K562 (cell line): ENCODE measurements at regions not wholly inside any gene's neighbourhood (a gene's known extent, or its start where the extent isn't known, plus 50 kb on each side); places are given as distances from the start of the nearest gene placed in this dataset.

Experiments used
- ARNT ChIP-seq, 2 experiments: fragments of 450-650 bp; IDR thresholded peaks; 2 replicates each; pipeline ENCODE4 v1.6.1; 2016; ENCODE audit warnings: mild to moderate bottlenecking in 1 of 2
- GABPA ChIP-seq: fragments of 200-800 bp; sonication (Bioruptor generic); conservative IDR thresholded peaks from 2 replicates; pipeline ENCODE4 v1.6.1; 2016; ENCODE audit warnings: low read depth, missing genetic modification characterization, missing compliant biosample characterization
- HIVEP1 ChIP-seq: fragments of 250-450 bp; sonication (Bioruptor Pico); IDR thresholded peaks from 2 replicates; pipeline ENCODE4 v1.4.0; 2020; ENCODE audit warnings: mild to moderate bottlenecking
- HOXB6 ChIP-seq: fragments of 250-450 bp; sonication (Bioruptor Pico); IDR thresholded peaks from 2 replicates; pipeline ENCODE4 v1.5.1; 2022; ENCODE audit warnings: mild to moderate bottlenecking, borderline replicate concordance
- ILK ChIP-seq: fragments of 450-650 bp; IDR thresholded peaks from 2 replicates; pipeline ENCODE4 v1.6.1; 2016; ENCODE audit warnings: missing genetic modification characterization, low read depth, mild to moderate bottlenecking, missing compliant biosample characterization, moderate library complexity, borderline replicate concordance
- JUND ChIP-seq, 2 experiments: IDR thresholded peaks; 2 replicates in 1 of 2; 3 replicates in 1 of 2; pipeline ENCODE4 v1.6.1; 2011; ENCODE audit warnings: borderline replicate concordance in 2 of 2, low read depth in 2 of 2, low read length in 2 of 2, improper control_type of control experiment in 1 of 2, missing biosample characterization in 1 of 2, missing genetic modification characterization in 1 of 2, missing genetic modification reagents in 1 of 2
- KDM5B ChIP-seq: fragments of 200-600 bp; sonication (generic); IDR thresholded peaks from 2 replicates; pipeline ENCODE4 v1.6.1; 2012; ENCODE audit warnings: low read depth, mild to moderate bottlenecking, moderate library complexity, low read length, control low read depth, inconsistent platforms; ENCODE audit not compliant: insufficient replicate concordance
- NCOR1 ChIP-seq: fragments of 450-650 bp; IDR thresholded peaks from 2 replicates; pipeline ENCODE4 v1.6.1; 2016; ENCODE audit warnings: mild to moderate bottlenecking, moderate library complexity
- STAT5A ChIP-seq: IDR thresholded peaks from 2 replicates; pipeline ENCODE4 v1.6.1; 2012; ENCODE audit warnings: low read length, inconsistent platforms, borderline replicate concordance
- TAF9B ChIP-seq: fragments of 450-650 bp; IDR thresholded peaks from 2 replicates; pipeline ENCODE4 v1.6.1; 2018; ENCODE audit warnings: mild to moderate bottlenecking; ENCODE audit not compliant: partially characterized antibody
- ZNF316 ChIP-seq: fragments of 450-650 bp; IDR thresholded peaks from 2 replicates; pipeline ENCODE4 v1.6.1; 2016
- ZNF766 ChIP-seq: fragments of 200-800 bp; sonication (Bioruptor generic); conservative IDR thresholded peaks from 2 replicates; pipeline ENCODE4 v1.6.1; 2016; ENCODE audit warnings: missing genetic modification characterization, missing compliant biosample characterization
- TF ChIP-seq, protein P1 (sequence below): fragments of 450-650 bp; IDR thresholded peaks from 2 replicates; pipeline ENCODE4 v1.6.1; 2016; ENCODE audit warnings: mild to moderate bottlenecking
- TF ChIP-seq, protein P2 (sequence below), 3 experiments: fragments of 200-800 bp in 1 of 3; sonication (Bioruptor generic) in 1 of 3; sonication (generic) in 1 of 3; formaldehyde crosslinking in 1 of 3; IDR thresholded peaks; 2 replicates each; pipeline versions ENCODE4 v1.6.1 to v1.8.0; 2016 to 2022; ENCODE audit warnings: mild to moderate bottlenecking in 2 of 3, missing compliant biosample characterization in 2 of 3, missing genetic modification characterization in 2 of 3, missing genetic modification reagents in 1 of 3
- TF ChIP-seq, protein P3 (sequence below): fragments of 200-800 bp; sonication (Bioruptor generic); IDR thresholded peaks from 2 replicates; pipeline ENCODE4 v1.6.1; 2017; ENCODE audit warnings: missing genetic modification characterization, missing compliant biosample characterization
- TF ChIP-seq, protein P4 (sequence below): fragments of 450-650 bp; formaldehyde crosslinking; IDR thresholded peaks from 2 replicates; pipeline ENCODE4 v1.4.0; 2022; ENCODE audit warnings: missing genetic modification characterization
- TF ChIP-seq, protein P5 (sequence below), 2 experiments: fragments of 450-650 bp; IDR thresholded peaks; 2 replicates each; pipeline ENCODE4 v1.6.1; 2016

DNA sequence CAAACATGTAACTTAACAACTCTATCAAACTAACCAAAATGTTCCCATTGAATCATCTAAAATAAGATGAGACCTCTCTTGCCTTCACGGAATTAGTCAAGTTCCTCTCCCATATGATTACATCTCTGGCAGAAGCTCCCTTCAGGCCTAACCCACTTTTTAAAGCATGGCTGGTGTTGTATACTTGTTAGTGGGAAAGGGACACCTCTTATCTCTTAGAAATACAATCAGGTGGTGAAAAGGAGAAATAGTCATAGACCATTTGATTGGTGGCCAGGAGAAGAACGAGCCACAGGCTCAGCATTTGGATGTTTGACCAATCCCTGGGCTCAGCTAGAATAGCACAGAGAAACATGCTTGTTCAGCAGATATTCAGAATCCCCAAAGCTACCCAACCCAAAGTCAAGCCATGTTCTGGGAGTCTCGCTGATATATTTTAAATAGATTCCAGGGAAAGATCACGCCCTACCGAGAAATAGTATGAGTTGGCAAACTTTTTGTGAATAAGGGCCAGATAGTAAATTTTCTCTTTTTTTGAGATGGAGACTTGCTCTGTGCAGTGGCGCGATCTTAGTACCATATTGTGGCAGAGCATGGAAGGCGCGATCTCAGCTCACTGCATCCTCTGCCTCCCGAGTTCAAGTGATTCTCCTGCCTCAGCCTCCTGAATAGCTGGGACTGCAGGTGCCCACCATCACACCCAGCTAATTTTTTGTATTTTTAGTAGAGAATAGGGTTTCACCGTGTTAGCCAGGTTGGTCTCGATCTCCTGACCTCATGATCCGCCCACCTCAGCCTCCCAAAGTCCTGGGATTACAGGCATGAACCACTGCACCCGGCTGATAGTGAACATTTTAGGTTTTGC, 126.3 kb upstream of the MYLIP start (continued):
- TF ChIP-seq KDM5B (no peak), ILK (tag) (0 out of 2 replicates have a peak, but pooled peaks have one; percentile 4), JUND (IDR thresholded peaks at IDR 0.05; ENCODE audit: borderline replicate concordance, low read depth, low read length) (0 out of 2 replicates have a peak, but pooled peaks have one; percentile 2), JUND (tag; IDR thresholded peaks at IDR 0.05; ENCODE audit: borderline replicate concordance, low read depth, low read length) (no peak), STAT5A (peak; percentile 62), HOXB6 (CRISPR knock-in tag) (no peak), HIVEP1 (CRISPR knock-in tag) (no peak), ARNT (IDR thresholded peaks at IDR 0.05) (peak in 1 of 2 experiments; percentile 53; a peak in 1 of 4 replicates), GABPA (tag) (0 out of 2 replicates have a peak, but pooled peaks have one; percentile 2), ZNF766 (CRISPR knock-in tag) (peak; percentile 52; the same call in 1 of the 2 replicates), ZNF316 (peak; percentile 100), NCOR1 (0 out of 2 replicates have a peak, but pooled peaks have one; percentile 10), TAF9B (peak; percentile 15)
- TF ChIP-seq, protein P1, sequence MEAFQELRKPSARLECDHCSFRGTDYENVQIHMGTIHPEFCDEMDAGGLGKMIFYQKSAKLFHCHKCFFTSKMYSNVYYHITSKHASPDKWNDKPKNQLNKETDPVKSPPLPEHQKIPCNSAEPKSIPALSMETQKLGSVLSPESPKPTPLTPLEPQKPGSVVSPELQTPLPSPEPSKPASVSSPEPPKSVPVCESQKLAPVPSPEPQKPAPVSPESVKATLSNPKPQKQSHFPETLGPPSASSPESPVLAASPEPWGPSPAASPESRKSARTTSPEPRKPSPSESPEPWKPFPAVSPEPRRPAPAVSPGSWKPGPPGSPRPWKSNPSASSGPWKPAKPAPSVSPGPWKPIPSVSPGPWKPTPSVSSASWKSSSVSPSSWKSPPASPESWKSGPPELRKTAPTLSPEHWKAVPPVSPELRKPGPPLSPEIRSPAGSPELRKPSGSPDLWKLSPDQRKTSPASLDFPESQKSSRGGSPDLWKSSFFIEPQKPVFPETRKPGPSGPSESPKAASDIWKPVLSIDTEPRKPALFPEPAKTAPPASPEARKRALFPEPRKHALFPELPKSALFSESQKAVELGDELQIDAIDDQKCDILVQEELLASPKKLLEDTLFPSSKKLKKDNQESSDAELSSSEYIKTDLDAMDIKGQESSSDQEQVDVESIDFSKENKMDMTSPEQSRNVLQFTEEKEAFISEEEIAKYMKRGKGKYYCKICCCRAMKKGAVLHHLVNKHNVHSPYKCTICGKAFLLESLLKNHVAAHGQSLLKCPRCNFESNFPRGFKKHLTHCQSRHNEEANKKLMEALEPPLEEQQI, result no peak
- TF ChIP-seq, protein P2, sequence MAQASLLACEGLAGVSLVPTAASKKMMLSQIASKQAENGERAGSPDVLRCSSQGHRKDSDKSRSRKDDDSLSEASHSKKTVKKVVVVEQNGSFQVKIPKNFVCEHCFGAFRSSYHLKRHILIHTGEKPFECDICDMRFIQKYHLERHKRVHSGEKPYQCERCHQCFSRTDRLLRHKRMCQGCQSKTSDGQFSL (CRISPR knock-in tag; IDR thresholded peaks at IDR 0.05), result no peak
- TF ChIP-seq, protein P2 (tag; IDR thresholded peaks at IDR 0.05), result peak in 1 of 2 experiments; percentile 56; a peak in 2 of 4 replicates
- TF ChIP-seq, protein P3, sequence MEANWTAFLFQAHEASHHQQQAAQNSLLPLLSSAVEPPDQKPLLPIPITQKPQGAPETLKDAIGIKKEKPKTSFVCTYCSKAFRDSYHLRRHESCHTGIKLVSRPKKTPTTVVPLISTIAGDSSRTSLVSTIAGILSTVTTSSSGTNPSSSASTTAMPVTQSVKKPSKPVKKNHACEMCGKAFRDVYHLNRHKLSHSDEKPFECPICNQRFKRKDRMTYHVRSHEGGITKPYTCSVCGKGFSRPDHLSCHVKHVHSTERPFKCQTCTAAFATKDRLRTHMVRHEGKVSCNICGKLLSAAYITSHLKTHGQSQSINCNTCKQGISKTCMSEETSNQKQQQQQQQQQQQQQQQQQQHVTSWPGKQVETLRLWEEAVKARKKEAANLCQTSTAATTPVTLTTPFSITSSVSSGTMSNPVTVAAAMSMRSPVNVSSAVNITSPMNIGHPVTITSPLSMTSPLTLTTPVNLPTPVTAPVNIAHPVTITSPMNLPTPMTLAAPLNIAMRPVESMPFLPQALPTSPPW (CRISPR knock-in tag), result 0 out of 2 replicates have a peak, but pooled peaks have one; percentile 8
- TF ChIP-seq, protein P4, sequence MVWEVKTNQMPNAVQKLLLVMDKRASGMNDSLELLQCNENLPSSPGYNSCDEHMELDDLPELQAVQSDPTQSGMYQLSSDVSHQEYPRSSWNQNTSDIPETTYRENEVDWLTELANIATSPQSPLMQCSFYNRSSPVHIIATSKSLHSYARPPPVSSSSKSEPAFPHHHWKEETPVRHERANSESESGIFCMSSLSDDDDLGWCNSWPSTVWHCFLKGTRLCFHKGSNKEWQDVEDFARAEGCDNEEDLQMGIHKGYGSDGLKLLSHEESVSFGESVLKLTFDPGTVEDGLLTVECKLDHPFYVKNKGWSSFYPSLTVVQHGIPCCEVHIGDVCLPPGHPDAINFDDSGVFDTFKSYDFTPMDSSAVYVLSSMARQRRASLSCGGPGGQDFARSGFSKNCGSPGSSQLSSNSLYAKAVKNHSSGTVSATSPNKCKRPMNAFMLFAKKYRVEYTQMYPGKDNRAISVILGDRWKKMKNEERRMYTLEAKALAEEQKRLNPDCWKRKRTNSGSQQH (CRISPR knock-in tag), result no peak
- TF ChIP-seq, protein P5, sequence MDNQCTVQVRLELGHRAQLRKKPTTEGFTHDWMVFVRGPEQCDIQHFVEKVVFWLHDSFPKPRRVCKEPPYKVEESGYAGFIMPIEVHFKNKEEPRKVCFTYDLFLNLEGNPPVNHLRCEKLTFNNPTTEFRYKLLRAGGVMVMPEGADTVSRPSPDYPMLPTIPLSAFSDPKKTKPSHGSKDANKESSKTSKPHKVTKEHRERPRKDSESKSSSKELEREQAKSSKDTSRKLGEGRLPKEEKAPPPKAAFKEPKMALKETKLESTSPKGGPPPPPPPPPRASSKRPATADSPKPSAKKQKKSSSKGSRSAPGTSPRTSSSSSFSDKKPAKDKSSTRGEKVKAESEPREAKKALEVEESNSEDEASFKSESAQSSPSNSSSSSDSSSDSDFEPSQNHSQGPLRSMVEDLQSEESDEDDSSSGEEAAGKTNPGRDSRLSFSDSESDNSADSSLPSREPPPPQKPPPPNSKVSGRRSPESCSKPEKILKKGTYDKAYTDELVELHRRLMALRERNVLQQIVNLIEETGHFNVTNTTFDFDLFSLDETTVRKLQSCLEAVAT (IDR thresholded peaks at IDR 0.05), result 0 out of 4 replicates have a peak, but pooled peaks of 1 of the 2 experiments have one; percentile 55
